ENCODE measurements at regions not wholly inside any gene's neighbourhood (a gene's known extent, or its start where the extent isn't known, plus 50 kb on each side); places are given as distances from the start of the nearest gene placed in this dataset.

DNA sequence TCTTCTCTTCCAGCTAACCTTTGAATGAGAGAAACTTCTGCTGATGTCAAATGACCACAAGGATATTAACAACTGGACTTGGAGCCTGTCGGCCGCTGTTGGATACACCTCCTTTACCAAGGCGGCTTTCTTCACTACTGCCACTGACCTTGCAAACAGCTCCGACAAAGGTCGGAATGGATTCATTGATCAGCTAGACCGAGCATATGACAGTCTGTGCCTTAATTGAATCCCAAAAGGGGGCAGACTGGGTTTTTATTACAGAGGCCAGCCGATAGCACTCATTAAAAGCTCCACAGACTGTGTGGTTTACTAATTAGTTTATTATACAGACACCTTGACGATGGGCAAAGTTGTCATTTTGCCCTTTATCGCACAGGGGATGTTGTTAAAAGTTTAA is 394.5 kb downstream of the RERGL start:
- DNase-seq, result no peak

DNA sequence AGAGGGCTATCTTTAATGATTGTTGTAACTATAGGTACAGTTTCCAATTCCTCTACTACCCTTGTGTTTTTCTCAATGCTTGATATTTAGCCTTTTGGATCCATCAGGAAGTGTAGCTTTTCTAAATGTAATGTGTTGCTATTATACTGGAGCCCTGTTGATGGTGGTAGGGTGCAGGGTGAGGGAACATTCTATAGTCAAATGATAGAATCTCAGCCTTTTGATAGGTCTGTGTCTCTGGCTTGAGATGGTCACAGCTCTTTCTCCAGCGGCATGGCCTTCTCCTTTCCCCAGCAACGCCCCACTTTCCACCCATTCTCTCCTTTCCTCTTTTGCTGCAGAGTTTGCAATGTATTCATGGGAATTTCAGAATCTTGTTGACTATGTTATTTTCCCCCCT is 398.6 kb downstream of the RERGL start:
- TF ChIP-seq, protein P1, sequence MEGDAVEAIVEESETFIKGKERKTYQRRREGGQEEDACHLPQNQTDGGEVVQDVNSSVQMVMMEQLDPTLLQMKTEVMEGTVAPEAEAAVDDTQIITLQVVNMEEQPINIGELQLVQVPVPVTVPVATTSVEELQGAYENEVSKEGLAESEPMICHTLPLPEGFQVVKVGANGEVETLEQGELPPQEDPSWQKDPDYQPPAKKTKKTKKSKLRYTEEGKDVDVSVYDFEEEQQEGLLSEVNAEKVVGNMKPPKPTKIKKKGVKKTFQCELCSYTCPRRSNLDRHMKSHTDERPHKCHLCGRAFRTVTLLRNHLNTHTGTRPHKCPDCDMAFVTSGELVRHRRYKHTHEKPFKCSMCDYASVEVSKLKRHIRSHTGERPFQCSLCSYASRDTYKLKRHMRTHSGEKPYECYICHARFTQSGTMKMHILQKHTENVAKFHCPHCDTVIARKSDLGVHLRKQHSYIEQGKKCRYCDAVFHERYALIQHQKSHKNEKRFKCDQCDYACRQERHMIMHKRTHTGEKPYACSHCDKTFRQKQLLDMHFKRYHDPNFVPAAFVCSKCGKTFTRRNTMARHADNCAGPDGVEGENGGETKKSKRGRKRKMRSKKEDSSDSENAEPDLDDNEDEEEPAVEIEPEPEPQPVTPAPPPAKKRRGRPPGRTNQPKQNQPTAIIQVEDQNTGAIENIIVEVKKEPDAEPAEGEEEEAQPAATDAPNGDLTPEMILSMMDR (IDR thresholded peaks at IDR 0.05), result no peak
- intact Hi-C loops (cut with DNase I; ENCODE audit: low total_unique reads), result no loop called here
- H3K9me3 ChIP-seq, result peaks cover 0 to 6% (median 0%) of the 10 kb centered on the region in 3 donors

More for the DNA sequence above, 394.5 kb downstream of the RERGL start:
- Histone ChIP-seq H3K36me3 (no peaks in the 10 kb centered on the region), H3K4me3 (no peak overlapping the region), H3K27ac (no peak overlapping the region), H3K9me3 (no peaks in the 10 kb centered on the region), H3K4me1 (no peaks in the 10 kb centered on the region), H3K27me3 (no peaks in the 10 kb centered on the region)
- intact Hi-C loops (cut with DNase I; ENCODE audit: low total_unique reads), result no loop called here
- TF ChIP-seq, protein P1 (IDR thresholded peaks at IDR 0.05), result no peak

DNA sequence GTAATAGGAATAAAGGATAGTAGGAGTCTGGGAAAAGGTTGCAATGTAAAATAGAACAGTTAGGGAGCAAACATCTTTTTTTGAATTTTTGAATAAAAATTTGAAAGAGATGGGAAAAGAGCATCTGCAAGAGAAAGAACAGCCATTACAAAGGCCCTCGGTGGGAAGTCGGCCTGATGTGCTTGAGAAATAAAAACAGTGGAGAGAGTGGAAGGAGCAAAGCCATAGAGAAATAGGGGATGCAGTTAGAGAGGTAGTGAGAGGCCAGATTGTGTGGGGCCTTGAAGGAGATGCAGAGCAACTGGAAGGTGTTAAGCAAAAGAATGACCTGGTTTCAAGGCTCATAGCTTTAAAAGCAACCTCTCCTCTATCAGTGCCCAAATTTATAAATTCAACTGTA is 409.8 kb downstream of the RERGL start:
- no peak for DNase-seq
- Histone ChIP-seq H3K4me3 (no peak overlapping the region), H3K4me1 (no peaks in the 10 kb centered on the region), H3K27ac (no peak overlapping the region), H3K27me3 (no peaks in the 10 kb centered on the region), H3K9me3 (no peaks in the 10 kb centered on the region), H3K36me3 (no peaks in the 10 kb centered on the region)
- intact Hi-C loops (cut with DNase I; ENCODE audit: low total_unique reads), result no loop called here
- TF ChIP-seq, protein P1 (IDR thresholded peaks at IDR 0.05), result no peak

More for the DNA sequence above, 398.6 kb downstream of the RERGL start:
- H3K27ac ChIP-seq, result no peak overlapping the region
- DNase-seq, result no peak
- H3K36me3 ChIP-seq, result no peaks in the 10 kb centered on the region
- H3K27me3 ChIP-seq, result no peaks in the 10 kb centered on the region
- no peak overlapping the region for H3K4me3 ChIP-seq
- H3K4me1 ChIP-seq, result no peaks in the 10 kb centered on the region

DNA sequence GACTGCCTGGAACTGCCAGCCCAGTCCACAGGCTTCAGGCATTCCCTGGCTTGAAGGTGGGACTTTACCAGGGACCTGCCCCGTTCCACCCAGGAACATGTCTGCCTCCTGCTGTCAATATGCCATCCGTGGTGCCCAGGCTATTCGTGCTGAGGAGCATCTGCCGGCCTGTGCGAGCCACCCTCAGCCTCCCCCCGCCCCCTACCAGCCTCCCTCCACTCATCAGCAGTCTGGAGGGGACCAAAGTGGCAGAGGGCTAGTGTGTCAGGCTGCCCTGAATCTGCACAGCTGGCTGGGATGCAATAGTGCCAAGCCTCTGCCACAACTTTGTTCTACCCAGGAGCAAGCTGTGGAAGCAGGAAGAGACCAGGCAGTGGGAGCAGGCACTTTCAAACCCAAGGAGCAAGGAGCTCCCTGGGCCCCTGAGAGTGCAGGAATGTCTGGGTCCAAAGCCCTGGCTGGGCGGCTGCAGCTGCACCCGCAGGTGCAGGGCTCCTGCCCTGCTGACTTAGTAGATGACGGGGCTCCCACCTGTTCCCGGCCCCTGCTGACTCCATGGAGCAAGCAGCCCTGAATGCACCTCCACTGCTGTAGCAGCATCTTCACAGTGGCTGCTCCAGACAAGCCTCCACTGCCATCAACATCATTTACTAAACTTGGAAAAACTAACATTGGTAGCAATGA is 423.2 kb downstream of the RERGL start:
- Histone ChIP-seq H3K36me3 (no peaks in the 10 kb centered on the region), H3K4me1 (no peaks in the 10 kb centered on the region), H3K27me3 (no peaks in the 10 kb centered on the region), H3K9me3 (no peaks in the 10 kb centered on the region), H3K4me3 (no peak overlapping the region), H3K27ac (no peak overlapping the region)
- no peak for DNase-seq
- intact Hi-C loops (cut with DNase I; ENCODE audit: low total_unique reads), result no loop called here
- TF ChIP-seq, protein P1 (IDR thresholded peaks at IDR 0.05), result no peak

DNA sequence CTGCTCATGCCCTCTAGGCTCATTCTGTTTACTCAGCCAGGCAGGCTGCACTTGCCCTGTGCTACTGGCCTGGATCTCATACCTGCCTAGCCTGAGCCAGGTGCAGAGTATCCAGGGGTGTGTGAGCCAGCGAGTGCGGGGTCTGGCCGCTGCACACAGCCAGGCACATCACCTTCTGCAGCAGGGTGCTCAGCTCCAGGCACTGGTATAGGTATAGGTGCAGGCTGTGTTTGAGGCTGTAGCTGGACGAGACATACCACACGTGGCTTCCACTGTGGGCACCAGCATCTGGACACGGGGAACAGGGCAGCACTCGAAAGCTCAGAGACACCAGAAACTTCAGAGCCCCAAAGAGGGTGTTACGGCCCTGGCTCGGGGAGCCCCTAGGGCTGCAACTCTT is 424.2 kb downstream of the RERGL start:
- TF ChIP-seq, protein P1 (IDR thresholded peaks at IDR 0.05), result no peak
- intact Hi-C loops (cut with DNase I; ENCODE audit: low total_unique reads), result no loop called here
- Histone ChIP-seq H3K4me3 (no peak overlapping the region), H3K27me3 (no peaks in the 10 kb centered on the region), H3K27ac (no peak overlapping the region), H3K4me1 (no peaks in the 10 kb centered on the region), H3K9me3 (no peaks in the 10 kb centered on the region), H3K36me3 (no peaks in the 10 kb centered on the region)
- DNase-seq, result no peak

DNA sequence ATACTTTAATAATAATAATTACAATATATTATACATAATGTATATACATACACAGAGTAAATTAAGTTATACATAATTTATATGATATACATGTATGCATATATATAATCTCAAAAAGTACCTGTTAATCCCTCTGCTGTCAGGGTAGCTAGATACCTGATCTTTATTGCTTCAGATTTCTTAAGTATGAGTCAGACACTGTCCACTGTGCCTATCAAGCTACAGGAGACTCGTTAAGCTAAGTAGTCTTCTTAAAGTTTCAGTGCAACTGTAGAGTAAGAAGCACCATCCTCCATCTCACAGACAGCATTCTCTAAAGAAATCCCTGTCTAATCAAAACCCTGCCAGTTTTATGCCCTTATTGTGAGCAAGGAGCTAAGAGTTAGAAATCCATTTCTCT is 428.7 kb downstream of the RERGL start:
- H3K4me3 ChIP-seq, result no peak overlapping the region
- no peaks in the 10 kb centered on the region for H3K4me1 ChIP-seq
- intact Hi-C loops (cut with DNase I; ENCODE audit: low total_unique reads), result no loop called here
- no peak for DNase-seq
- no peak overlapping the region for H3K27ac ChIP-seq
- TF ChIP-seq, protein P1 (IDR thresholded peaks at IDR 0.05), result no peak
- H3K9me3 ChIP-seq, result no peaks in the 10 kb centered on the region
- no peaks in the 10 kb centered on the region for H3K27me3 ChIP-seq
- H3K36me3 ChIP-seq, result no peaks in the 10 kb centered on the region

Data from tibial artery (tissue), 4 donors.